ENCODE measurements at regions not wholly inside any gene's neighbourhood (a gene's known extent, or its start where the extent isn't known, plus 50 kb on each side); places are given as distances from the start of the nearest gene placed in this dataset.

- 94 to 96% methylated on average over 6 of the region's 6 CpGs for WGBS, 2 donors
- intact Hi-C loops (cut with DNase I): no loop called here
- Histone ChIP-seq H3K4me1 (no peaks in the 10 kb centered on the region), H3K36me3 (no peaks in the 10 kb centered on the region), H3K4me3 (no peak overlapping the region), H3K9me3 (peaks cover 0 to 15% (median 10%) of the 10 kb centered on the region in 3 donors), H3K27ac (no peak overlapping the region), H3K27me3 (no peaks in the 10 kb centered on the region)
- DNase-seq: no peak
- TF ChIP-seq POLR2A (IDR thresholded peaks at IDR 0.05) (no peak), CTCF (IDR thresholded peaks at IDR 0.05) (no peak)
Measured at GRCh38 chr2:204432196-204432595, 113.1 kb upstream of the PARD3B start.

GRCh38 chr2:204434660-204435462 lies 110.4 kb upstream of the PARD3B start:
- Histone ChIP-seq H3K27me3 (no peaks in the 10 kb centered on the region), H3K4me3 (no peak overlapping the region), H3K27ac (no peak overlapping the region), H3K4me1 (no peaks in the 10 kb centered on the region), H3K36me3 (no peaks in the 10 kb centered on the region), H3K9me3 (peaks cover 0 to 15% (median 10%) of the 10 kb centered on the region in 3 donors)
- intact Hi-C loops (cut with DNase I): no loop called here
- no peak for DNase-seq
- TF ChIP-seq CTCF (IDR thresholded peaks at IDR 0.05): no peak
- no peak for TF ChIP-seq POLR2A (IDR thresholded peaks at IDR 0.05)
- 68 to 70% methylated on average over 3 of the region's 3 CpGs for WGBS, 2 donors

GRCh38 chr2:204436230-204436629 lies 109.0 kb upstream of the PARD3B start:
- DNase-seq: no peak
- 64 to 74% methylated on average over 1 of the region's 1 CpG for WGBS, 2 donors
- TF ChIP-seq POLR2A (IDR thresholded peaks at IDR 0.05) (no peak), CTCF (IDR thresholded peaks at IDR 0.05) (no peak)
- intact Hi-C loops (cut with DNase I): no loop called here
- Histone ChIP-seq H3K9me3 (peaks cover 0 to 15% (median 10%) of the 10 kb centered on the region in 3 donors), H3K4me1 (no peaks in the 10 kb centered on the region), H3K36me3 (no peaks in the 10 kb centered on the region), H3K4me3 (no peak overlapping the region), H3K27ac (no peak overlapping the region), H3K27me3 (no peaks in the 10 kb centered on the region)

- no peak overlapping the region for H3K27ac ChIP-seq
- DNase-seq: no peak
- H3K27me3 ChIP-seq: no peaks in the 10 kb centered on the region
- no peaks in the 10 kb centered on the region for H3K4me1 ChIP-seq
- H3K9me3 ChIP-seq: peaks cover 0 to 8% (median under 1%) of the 10 kb centered on the region in 3 donors
- H3K4me3 ChIP-seq: no peak overlapping the region
- intact Hi-C loops (cut with DNase I): no loop called here
- no peaks in the 10 kb centered on the region for H3K36me3 ChIP-seq
- WGBS, 2 donors: 52 to 59% methylated on average over 4 to 5 of the region's 5 CpGs
- TF ChIP-seq CTCF (IDR thresholded peaks at IDR 0.05) (no peak), POLR2A (IDR thresholded peaks at IDR 0.05) (no peak)
Measured at GRCh38 chr2:204437408-204437807, 107.9 kb upstream of the PARD3B start.

- no peak for TF ChIP-seq POLR2A (IDR thresholded peaks at IDR 0.05)
- TF ChIP-seq CTCF (IDR thresholded peaks at IDR 0.05): no peak
- Histone ChIP-seq H3K27ac (no peak overlapping the region), H3K4me3 (no peak overlapping the region), H3K9me3 (peaks cover 0 to 3% (median 0%) of the 10 kb centered on the region in 3 donors), H3K27me3 (no peaks in the 10 kb centered on the region), H3K36me3 (no peaks in the 10 kb centered on the region), H3K4me1 (no peaks in the 10 kb centered on the region)
- DNase-seq: no peak
- WGBS, 2 donors: 79 to 82% methylated on average over 15 to 18 of the region's 18 CpGs
- intact Hi-C loops (cut with DNase I): no loop called here
Measured at GRCh38 chr2:204437815-204438756, 107.2 kb upstream of the PARD3B start.
